Astrocyte (in vitro differentiated cells and primary cell): ENCODE measurements at regions not wholly inside any gene's neighbourhood (a gene's known extent, or its start where the extent isn't known, plus 50 kb on each side); places are given as distances from the start of the nearest gene placed in this dataset.

ENCODE experiments used
- CTCF ChIP-seq: IDR thresholded peaks from 2 replicates; pipeline ENCODE4 v1.5.1; 2011; ENCODE audit warnings: low read depth, mild to moderate bottlenecking, inconsistent platforms, low read length, moderate library complexity; ENCODE audit not compliant: insufficient read depth
- EZH2 ChIP-seq: IDR thresholded peaks from 2 replicates; pipeline ENCODE4 v1.6.1; 2012; ENCODE audit warnings: mild to moderate bottlenecking, low read length, inconsistent platforms; ENCODE audit not compliant: insufficient read depth

DNA sequence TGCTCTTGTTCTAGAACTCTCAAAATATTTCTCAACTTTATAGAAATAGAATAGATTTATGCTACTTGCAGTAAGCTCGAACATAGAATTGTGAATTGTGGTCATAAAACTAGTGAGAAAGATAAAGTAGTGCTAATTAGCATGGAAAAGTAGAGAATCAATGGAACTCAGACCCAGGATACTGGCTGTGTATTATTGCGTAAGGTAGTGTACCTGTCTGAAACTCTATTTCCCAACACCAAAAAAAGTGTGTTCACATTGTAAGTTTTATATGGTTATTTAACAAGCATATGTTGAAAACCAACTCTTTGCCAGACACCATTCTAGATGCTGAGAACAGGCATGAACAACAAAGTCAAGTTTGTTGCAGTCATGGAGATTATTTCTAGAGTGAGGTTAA is 720.5 kb upstream of the ATXN7L3B start:
- TF ChIP-seq EZH2 (no peak), CTCF (no peak)
